NOMO-1 treated with DMSO at 0.1 percent for 48 hours (cell line): ENCODE measurements at regions not wholly inside any gene's neighbourhood (a gene's known extent, or its start where the extent isn't known, plus 50 kb on each side); places are given as distances from the start of the nearest gene placed in this dataset.
"Not testable (repeated sequence)": the region's sequence is repeated elsewhere in the genome, so short reads cannot be mapped to it uniquely, and the experiment has no call there.

Source experiments
- DNase-seq: peaks from one replicate; lab custom pipeline; 2025; ENCODE audit not compliant: unreplicated experiment; lab: John Stamatoyannopoulos, UW

GRCh38 chr5:166291800-166292199 lies 1999.6 kb upstream of the WWC1 start:
- not testable (repeated sequence) for DNase-seq

DNA sequence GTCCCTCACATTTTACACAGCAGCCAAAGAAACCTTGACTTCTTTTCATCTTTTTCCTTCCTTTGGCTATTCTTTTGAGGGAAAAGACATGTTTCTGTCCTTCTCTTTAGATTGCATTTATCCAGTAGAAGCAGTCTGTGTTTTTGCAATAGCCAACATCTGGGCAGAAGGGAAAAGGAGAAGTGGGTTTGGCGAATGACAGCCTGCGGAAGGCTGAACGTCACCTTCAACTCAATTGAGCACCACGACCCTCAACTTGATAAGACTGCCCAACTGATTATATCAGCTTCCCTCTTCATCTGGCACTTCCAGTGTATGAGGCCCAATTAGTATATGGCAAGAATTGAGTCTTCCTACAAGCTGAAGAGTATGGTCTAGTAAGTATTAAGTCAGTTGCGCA lies 1997.6 kb upstream of the WWC1 start:
- no peak for DNase-seq

GRCh38 chr5:166302166-166302565 lies 1989.3 kb upstream of the WWC1 start:
- no peak for DNase-seq

DNA sequence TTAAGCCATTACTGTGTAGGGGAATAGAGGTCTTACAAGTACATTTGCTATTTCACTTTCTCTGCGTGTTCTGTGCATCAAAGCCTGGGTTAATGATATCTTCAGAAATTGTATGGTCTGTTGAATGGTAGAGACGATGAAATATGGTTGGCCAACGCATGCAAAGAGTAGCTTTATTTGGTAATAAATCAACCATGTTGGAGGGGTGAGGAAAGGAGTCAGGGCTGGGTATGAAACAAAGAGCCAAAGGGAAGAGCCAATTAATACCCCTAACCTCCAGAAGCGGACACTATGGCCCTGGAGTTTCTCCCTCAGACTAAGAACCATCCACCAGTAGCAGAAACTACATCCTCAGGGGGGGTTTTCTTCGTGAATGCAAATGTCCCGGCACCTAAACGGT lies 1974.0 kb upstream of the WWC1 start:
- no peak for DNase-seq

GRCh38 chr5:166320920-166321480 lies 1970.4 kb upstream of the WWC1 start:
- no peak for DNase-seq

DNA sequence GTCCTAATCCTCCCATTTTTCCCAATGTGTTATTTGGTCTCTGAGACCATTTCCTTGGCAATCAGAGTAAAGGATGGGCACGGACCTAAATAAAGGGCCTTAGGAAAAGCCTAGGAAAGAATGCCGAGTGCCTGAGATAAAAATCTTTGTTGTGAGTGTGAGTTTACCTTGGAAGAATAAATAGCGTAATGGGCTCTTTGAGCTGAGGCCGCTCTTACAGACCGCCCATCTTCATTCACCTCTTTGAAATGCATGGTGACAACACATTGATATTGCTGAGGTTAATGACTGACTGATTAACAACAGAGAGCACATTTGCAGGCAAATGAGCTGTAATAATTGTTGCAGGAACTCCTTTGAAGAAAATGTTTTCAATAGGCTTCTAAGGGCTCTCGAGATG lies 1967.1 kb upstream of the WWC1 start:
- no peak for DNase-seq

- no peak for DNase-seq
These were observed 1962.2 kb upstream of the WWC1 start for GRCh38 chr5:166329149-166329800.

DNA sequence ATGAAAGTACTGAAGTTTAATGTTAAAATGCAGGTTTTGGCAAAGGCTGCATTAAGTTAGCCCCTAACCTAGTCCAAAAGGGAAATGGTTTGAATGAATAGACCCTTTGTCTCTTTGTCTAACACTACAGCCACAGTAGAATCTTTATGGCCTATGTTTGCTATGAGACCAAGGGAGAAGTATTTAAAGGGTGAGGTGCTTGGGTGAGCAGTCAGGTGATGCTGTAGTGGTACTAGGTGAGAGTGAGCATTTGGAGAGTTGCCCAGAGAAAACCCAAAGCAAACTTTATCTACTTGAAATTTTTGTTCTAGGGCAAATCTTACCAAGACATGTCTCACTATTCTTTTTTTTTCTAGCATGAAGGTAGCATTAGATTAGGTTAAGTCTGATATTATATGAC lies 1961.4 kb upstream of the WWC1 start:
- DNase-seq, result no peak

DNA sequence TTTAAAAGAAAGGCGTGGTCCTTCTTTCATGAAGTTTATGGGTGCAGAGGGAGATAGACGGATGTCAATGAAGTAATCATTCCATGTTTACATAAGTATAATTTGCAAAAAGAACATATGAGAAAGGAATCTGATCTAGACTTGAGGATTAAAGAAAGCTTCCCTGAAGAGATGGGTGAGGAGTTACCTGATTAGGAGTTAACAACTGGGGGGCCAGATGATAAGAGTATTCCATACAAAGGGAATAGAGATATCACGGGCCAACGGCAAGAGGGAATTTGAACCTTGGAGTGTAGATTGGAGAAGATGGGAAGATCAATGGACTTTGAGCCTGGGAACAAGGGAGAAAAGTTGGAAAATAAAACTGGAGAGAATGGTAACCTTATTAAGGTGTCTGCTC lies 1959.9 kb upstream of the WWC1 start:
- DNase-seq, result no peak

DNA sequence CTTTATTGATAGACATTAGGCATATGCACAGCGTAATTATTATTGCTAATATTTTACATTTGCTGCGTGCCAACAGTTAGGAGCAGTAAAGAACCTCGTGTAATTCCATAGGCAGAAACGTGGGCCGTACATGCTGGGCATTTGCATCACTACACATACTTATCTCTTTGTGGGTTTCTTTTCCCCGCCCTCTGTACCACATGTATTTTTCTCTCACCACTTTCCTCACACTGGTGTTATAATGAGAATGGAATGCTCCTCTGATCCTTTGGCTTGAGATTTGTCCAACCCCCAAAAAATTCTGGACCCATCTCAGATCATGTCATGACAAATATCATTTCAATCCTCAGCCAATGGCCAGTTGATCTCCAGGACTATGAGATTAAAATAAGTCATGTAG lies 1952.6 kb upstream of the WWC1 start:
- no peak for DNase-seq

GRCh38 chr5:166340039-166340438 lies 1951.4 kb upstream of the WWC1 start:
- DNase-seq, result no peak

GRCh38 chr5:166341740-166342337 lies 1949.6 kb upstream of the WWC1 start:
- no peak for DNase-seq

- DNase-seq, result no peak
These were observed 1949.0 kb upstream of the WWC1 start for GRCh38 chr5:166342402-166342801.

DNA sequence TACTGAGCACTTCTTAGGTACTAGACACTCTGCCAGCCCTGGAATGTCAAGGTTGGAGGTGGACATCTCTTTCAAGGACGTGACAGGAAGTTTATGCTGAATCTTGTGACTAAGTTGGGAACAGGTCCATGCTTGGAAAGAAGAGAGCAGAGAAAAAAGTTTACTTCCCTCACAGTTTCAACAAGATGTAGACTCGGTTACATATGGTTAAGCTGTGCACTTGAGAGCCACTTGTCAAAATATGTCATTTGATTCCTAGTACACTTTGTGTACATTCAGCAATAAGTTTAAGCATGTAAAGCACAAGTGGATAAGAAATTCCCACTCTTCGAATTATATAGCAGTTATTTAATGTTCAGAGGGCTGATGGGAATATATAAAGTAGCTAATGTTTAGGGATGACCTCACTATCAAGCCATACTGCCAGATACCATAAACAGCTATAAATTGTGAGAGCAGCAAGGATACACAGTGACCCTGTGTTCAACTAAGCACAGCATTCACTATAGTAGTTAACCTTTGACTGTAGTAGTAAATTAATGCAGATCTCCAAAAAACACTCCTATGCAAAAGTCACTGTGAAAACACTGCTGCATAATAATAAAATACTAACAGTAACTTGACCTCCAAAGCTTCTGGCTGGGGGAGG lies 1944.6 kb upstream of the WWC1 start:
- DNase-seq, result no peak

- DNase-seq, result no peak
These were observed 1942.4 kb upstream of the WWC1 start for GRCh38 chr5:166349046-166349445.

DNA sequence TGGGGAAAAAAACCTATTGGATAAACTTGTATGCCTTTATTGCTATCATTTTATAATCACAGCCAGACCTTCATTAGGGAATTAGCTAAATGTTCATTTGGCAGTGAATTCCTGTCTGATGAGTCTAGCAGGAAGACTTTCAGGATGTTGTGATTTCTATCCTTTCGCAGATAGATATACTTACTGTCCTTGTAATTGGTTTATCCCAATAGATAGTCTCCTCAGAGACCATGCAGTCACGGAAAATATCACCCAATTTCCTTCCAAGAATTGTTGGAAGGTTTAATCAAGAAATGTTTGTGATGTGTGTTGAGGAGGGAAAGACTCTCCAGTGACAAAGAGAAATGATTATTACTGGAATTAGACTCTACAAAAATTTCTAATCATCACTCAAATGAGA lies 1937.9 kb upstream of the WWC1 start:
- DNase-seq, result no peak

GRCh38 chr5:166354332-166354731 lies 1937.1 kb upstream of the WWC1 start:
- DNase-seq, result no peak

- no peak for DNase-seq
These were observed 1935.3 kb upstream of the WWC1 start for GRCh38 chr5:166356096-166356495.

DNA sequence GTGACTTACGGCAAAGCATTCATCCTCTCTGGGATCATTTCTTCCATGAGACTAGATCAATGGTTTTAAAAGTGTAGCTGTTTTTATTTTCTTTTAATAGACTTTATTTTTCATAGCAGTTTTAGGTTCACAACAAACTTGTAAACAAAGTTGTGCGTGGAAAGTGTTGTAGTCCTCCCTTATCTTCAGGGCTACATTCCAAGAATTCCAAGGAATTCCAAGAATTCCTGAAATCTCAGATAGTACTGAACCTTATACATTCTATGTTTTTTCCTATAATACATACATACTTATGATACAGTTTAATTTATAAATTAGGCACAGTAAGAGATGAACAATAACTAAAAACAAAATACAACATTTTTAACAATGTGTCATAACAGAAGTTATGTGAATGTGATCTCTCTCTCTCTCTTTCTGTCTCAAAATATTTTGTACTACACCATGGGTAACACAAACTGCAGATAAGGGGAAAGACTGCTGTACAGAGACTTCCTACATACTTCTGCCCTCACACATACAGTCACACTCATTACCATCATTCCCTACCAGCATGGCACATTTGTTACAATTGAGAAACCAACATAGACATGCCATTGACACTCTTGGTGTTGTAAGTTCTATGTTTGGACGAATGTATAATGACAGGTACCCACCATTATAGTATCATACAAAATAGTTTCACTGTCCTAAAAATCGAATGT lies 1933.2 kb upstream of the WWC1 start:
- no peak for DNase-seq

- no peak for DNase-seq
These were observed 1928.2 kb upstream of the WWC1 start for GRCh38 chr5:166363087-166363760.

DNA sequence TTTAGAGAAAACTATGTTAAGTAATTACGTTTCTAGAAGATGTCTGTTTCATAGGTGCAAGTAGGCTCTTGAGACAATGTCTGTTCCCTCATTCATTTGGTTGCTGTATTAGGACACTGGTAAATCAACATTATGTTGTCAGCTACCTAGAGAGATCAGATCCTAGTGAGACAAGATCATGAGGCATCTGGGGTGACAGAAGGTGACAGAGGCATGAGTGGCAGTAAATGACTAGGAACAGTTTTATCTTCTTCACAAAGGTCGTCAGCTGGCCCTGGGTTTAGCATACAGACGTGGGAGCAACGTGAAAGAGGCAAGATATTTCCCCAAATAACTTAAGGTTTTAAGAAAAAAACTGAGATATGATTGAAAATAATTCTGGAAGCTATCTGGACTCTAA lies 1926.3 kb upstream of the WWC1 start:
- no peak for DNase-seq
